ENCODE measurements at regions not wholly inside any gene's neighbourhood (a gene's known extent, or its start where the extent isn't known, plus 50 kb on each side); places are given as distances from the start of the nearest gene placed in this dataset.

DNA sequence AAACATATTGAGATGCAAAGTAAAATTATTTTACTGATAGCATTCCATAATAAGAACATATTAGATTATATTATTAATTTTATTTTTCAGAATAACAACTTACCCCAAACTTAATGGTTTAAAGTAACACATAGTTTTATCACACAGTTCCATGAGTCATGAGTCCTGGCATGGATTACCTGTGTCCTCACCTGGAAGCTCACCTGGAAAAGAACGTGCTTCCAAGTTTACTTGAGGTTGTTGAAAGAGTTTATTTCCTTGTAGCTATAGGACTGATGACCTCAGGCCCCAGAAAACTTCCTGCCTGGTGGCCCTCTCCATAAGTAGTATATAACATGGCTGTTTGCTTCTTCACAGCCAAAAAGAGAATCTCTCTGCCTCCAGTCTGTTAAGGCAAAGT is 254.6 kb downstream of the TFEC start (continued):
- TF ChIP-seq RXRA (IDR thresholded peaks at IDR 0.05; ENCODE audit: insufficient read depth, low read depth, low read length) (no peak), SAP30 (IDR thresholded peaks at IDR 0.05; ENCODE audit: insufficient read depth, insufficient replicate concordance, low read length) (no peak)
